Osteoblast (primary cell): ENCODE measurements at regions not wholly inside any gene's neighbourhood (a gene's known extent, or its start where the extent isn't known, plus 50 kb on each side); places are given as distances from the start of the nearest gene placed in this dataset.

Experiments used
- DNase-seq: peaks from one replicate; pipeline ENCODE4 v3.0.0; 2011; ENCODE audit warnings: low spot score, mixed read lengths; ENCODE audit not compliant: insufficient read length; ENCODE audit errors: missing footprints
- H2AFZ ChIP-seq: 2 replicates; pipeline ENCODE4 v1.6.0; 2011; ENCODE audit warnings: mild to moderate bottlenecking, low read length
- H3K27ac ChIP-seq: 2 replicates; pipeline ENCODE4 v1.5.1; 2011; ENCODE audit warnings: mild to moderate bottlenecking, low read depth, low read length, moderate library complexity
- H3K27me3 ChIP-seq: 2 replicates; pipeline ENCODE4 v1.6.0; 2012; ENCODE audit warnings: mild to moderate bottlenecking, control low read depth, inconsistent platforms, low read length, moderate library complexity; ENCODE audit not compliant: insufficient read depth
- H3K36me3 ChIP-seq: 2 replicates; pipeline ENCODE4 v1.5.1; 2011; ENCODE audit warnings: mild to moderate bottlenecking, low read length, control low read depth, moderate library complexity; ENCODE audit not compliant: insufficient read depth
- H3K4me1 ChIP-seq: 2 replicates; pipeline ENCODE4 v1.5.1; 2011; ENCODE audit warnings: mild to moderate bottlenecking, low read length, control low read depth, moderate library complexity; ENCODE audit not compliant: insufficient read depth
- H3K4me2 ChIP-seq: 2 replicates; pipeline ENCODE4 v1.6.0; 2011; ENCODE audit warnings: mild to moderate bottlenecking, low read length; ENCODE audit not compliant: insufficient read depth
- H3K4me3 ChIP-seq: fragments of 200-600 bp; sonication (generic); 3 replicates; pipeline ENCODE4 v1.5.1; 2012; ENCODE audit warnings: mild to moderate bottlenecking, low read length, inconsistent platforms; ENCODE audit not compliant: insufficient read depth
- H3K79me2 ChIP-seq: 2 replicates; pipeline ENCODE4 v1.6.0; 2012; ENCODE audit warnings: mild to moderate bottlenecking, low read length, control low read depth, inconsistent platforms; ENCODE audit not compliant: insufficient read depth
- H3K9me3 ChIP-seq: 2 replicates; pipeline ENCODE4 v1.5.1; 2011; ENCODE audit warnings: low read depth, low read length, control low read depth
- H4K20me1 ChIP-seq: 2 replicates; pipeline ENCODE4 v1.6.0; 2012; ENCODE audit warnings: mild to moderate bottlenecking, low read length, control low read depth; ENCODE audit not compliant: insufficient read depth
- TF ChIP-seq, protein P1 (sequence below): IDR thresholded peaks from 2 replicates; pipeline ENCODE4 v1.5.1; 2011; ENCODE audit warnings: mild to moderate bottlenecking, low read depth, low read length, moderate library complexity; ENCODE audit errors: extremely low read depth

DNA sequence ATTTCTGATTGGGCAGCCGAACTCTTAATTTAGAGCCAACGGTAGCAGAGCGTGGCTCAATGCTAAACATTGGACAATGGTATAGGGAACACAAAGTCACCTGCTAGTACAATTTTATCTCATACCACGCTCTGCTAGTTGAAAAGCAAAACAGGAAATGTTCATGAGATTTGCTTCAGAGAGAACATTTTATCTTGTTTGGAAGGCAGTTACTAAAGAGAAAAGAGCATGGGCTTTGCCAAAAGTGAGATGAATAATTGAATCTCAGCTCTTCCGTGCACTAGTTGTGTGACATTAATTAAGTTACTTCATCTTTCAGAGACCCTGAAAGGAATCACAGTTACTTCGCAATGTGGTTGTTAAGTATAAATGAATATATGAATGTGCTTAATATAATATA lies 161.5 kb upstream of the FAM13C start:
- H3K4me2 ChIP-seq, result no peak overlapping the region
- no peak for DNase-seq
- H3K27ac ChIP-seq, result no peak overlapping the region
- H3K4me1 ChIP-seq, result no peaks in the 10 kb centered on the region
- H3K4me3 ChIP-seq, result no peak overlapping the region
- no peaks in the 10 kb centered on the region for H3K27me3 ChIP-seq
- H4K20me1 ChIP-seq, result no peaks in the 10 kb centered on the region
- H3K79me2 ChIP-seq, result no peaks in the 10 kb centered on the region
- TF ChIP-seq, protein P1, sequence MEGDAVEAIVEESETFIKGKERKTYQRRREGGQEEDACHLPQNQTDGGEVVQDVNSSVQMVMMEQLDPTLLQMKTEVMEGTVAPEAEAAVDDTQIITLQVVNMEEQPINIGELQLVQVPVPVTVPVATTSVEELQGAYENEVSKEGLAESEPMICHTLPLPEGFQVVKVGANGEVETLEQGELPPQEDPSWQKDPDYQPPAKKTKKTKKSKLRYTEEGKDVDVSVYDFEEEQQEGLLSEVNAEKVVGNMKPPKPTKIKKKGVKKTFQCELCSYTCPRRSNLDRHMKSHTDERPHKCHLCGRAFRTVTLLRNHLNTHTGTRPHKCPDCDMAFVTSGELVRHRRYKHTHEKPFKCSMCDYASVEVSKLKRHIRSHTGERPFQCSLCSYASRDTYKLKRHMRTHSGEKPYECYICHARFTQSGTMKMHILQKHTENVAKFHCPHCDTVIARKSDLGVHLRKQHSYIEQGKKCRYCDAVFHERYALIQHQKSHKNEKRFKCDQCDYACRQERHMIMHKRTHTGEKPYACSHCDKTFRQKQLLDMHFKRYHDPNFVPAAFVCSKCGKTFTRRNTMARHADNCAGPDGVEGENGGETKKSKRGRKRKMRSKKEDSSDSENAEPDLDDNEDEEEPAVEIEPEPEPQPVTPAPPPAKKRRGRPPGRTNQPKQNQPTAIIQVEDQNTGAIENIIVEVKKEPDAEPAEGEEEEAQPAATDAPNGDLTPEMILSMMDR, result no peak
- no peaks in the 10 kb centered on the region for H3K9me3 ChIP-seq
- no peaks in the 10 kb centered on the region for H3K36me3 ChIP-seq
- H2AFZ ChIP-seq, result no peak overlapping the region

DNA sequence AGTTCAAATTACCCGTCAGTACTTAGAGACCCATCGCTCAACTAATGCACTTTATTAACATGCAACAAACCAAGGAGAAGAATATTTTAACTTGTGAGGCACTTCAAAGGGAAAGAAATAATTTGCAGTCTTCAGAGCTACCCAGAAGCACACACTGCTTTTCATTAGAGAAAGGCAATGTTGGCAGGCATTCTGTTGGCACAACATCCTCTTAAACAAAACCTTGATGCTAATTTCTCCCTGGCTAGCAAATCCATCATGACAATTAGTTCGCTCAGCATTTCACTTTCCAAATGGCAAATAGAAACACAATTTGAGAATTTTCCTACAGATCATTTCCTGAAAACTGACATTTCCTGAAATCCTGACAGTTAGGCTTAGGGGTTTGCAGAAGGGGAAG lies 155.6 kb upstream of the FAM13C start:
- H2AFZ ChIP-seq, result no peak overlapping the region
- TF ChIP-seq, protein P1, result no peak
- DNase-seq, result no peak
- H3K4me2 ChIP-seq, result no peak overlapping the region
- no peaks in the 10 kb centered on the region for H3K79me2 ChIP-seq
- H3K27ac ChIP-seq, result no peak overlapping the region
- H3K36me3 ChIP-seq, result no peaks in the 10 kb centered on the region
- no peak overlapping the region for H3K4me3 ChIP-seq
- no peaks in the 10 kb centered on the region for H3K4me1 ChIP-seq
- H3K27me3 ChIP-seq, result peaks cover 5% of the 10 kb centered on the region
- H4K20me1 ChIP-seq, result no peaks in the 10 kb centered on the region
- H3K9me3 ChIP-seq, result no peaks in the 10 kb centered on the region

DNA sequence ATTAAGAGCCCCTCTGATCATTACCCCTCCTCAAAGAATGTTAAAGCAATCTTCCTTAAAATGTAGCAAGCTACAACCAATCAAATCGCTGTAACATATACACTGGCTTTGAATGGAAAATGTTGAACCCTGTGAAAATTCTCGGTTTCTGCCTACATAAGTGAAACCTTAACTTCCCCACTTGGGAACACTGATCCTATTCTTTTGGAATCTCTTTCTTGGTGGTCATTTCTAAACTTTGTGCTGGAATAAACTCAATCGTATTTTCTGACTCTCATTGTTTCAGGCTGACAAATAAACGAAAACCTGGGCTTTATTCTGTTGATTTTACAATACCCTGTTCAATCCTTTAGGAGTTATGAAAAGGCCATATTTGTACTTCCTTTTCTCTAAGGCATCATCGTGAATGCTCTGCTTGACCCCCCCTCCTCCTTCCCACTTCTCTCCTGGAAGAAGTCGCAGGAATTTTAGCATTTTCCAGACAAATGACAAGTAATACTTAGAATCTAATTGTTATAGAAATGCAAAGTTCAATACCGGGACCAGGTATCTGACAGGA lies 155.1 kb upstream of the FAM13C start:
- Histone ChIP-seq H3K36me3 (no peaks in the 10 kb centered on the region), H2AFZ (no peak overlapping the region), H3K27ac (no peak overlapping the region), H3K9me3 (no peaks in the 10 kb centered on the region), H3K27me3 (peaks cover 5% of the 10 kb centered on the region), H3K4me1 (no peaks in the 10 kb centered on the region), H3K4me3 (no peak overlapping the region), H3K4me2 (no peak overlapping the region), H4K20me1 (no peaks in the 10 kb centered on the region), H3K79me2 (no peaks in the 10 kb centered on the region)
- TF ChIP-seq, protein P1, result no peak
- DNase-seq, result no peak

DNA sequence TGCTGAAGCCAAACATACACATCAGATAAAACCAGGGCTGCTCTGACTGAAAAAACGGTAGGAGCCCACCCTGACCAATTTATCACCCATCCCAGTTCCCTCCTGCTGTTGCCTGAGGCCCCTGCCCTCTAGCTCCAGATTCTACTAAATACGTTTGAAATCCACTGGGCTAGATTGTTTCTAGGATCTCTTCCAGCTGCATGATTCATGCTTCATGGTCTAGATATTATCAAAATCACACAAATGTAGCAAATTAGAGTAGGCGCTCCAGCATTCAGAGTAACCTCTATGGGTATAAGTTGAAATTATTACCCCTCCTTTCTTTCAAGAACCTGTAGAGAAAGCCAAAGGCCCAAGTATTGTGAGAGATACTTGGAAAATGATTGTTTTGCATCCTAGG lies 151.2 kb upstream of the FAM13C start:
- Histone ChIP-seq H2AFZ (no peak overlapping the region), H3K4me1 (no peaks in the 10 kb centered on the region), H3K36me3 (no peaks in the 10 kb centered on the region), H3K79me2 (no peaks in the 10 kb centered on the region), H3K27ac (no peak overlapping the region), H4K20me1 (no peaks in the 10 kb centered on the region), H3K4me3 (no peak overlapping the region), H3K9me3 (no peaks in the 10 kb centered on the region), H3K27me3 (peaks cover 5% of the 10 kb centered on the region), H3K4me2 (no peak overlapping the region)
- DNase-seq, result no peak
- TF ChIP-seq, protein P1, result no peak
